A549 (cell line): ENCODE measurements at regions not wholly inside any gene's neighbourhood (a gene's known extent, or its start where the extent isn't known, plus 50 kb on each side); places are given as distances from the start of the nearest gene placed in this dataset.

Source experiments
- ATAC-seq, 2 experiments: fragments of 200-7000 bp in 1 of 2; fragments of >200 bp in 1 of 2; cut with Nextera tagmentation in 1 of 2; cut with Tn5 transposase in 1 of 2; 3 replicates each; pipeline versions ENCODE4 v1.8.0 to v1.9.1; 2018 to 2020; ENCODE audit warnings: mild to moderate bottlenecking in 1 of 2, moderate library complexity in 1 of 2
- CTCF ChIA-PET: fragments of 300-600 bp; sonication (Branson Sonifier 250); formaldehyde crosslinking; extraction: SDS; loops from one replicate; lab custom pipeline; 2021; ENCODE audit warnings: antibody characterized with exemption, inconsistent platforms; lab: Yijun Ruan, JAX
- POLR2A ChIA-PET: fragments of 350-600 bp; formaldehyde crosslinking; extraction: SDS; loops from one replicate; lab custom pipeline; 2021; ENCODE audit warnings: antibody characterized with exemption, inconsistent platforms; lab: Yijun Ruan, JAX
- DNase-seq, 2 experiments: peaks; one replicate each; pipeline versions ENCODE4 v3.0.0 to v3.0.0-alpha.2; 2011 to 2016; ENCODE audit warnings: low read depth in 1 of 2, low spot score in 1 of 2
- FAIRE-seq: peaks from 2 replicates; lab custom pipeline; 2011; peaks lifted over from hg19 to GRCh38; lab: Jason Lieb, UNC
- H3K27ac ChIP-seq, 2 experiments: fragments of >200 bp; sonication (Bioruptor Twin); formaldehyde crosslinking; 3 replicates each; pipeline ENCODE4 v1.5.1; 2016 to 2017
- H3K4me1 ChIP-seq: fragments of >200 bp; sonication (Bioruptor Twin); formaldehyde crosslinking; 3 replicates; pipeline ENCODE4 v1.6.1; 2016
- H3K4me2 ChIP-seq: fragments of >200 bp; sonication (Bioruptor Twin); formaldehyde crosslinking; 3 replicates; pipeline ENCODE4 v1.6.1; 2016
- H3K4me3 ChIP-seq: fragments of >200 bp; sonication (Bioruptor Twin); formaldehyde crosslinking; 3 replicates; pipeline ENCODE4 v1.5.1; 2016
- H3K9me3 ChIP-seq: fragments of >200 bp; sonication (Bioruptor Twin); formaldehyde crosslinking; 3 replicates; pipeline ENCODE4 v1.6.1; 2016
- BHLHE40 ChIP-seq: IDR thresholded peaks from 2 replicates; pipeline ENCODE4 v1.6.1; 2012; ENCODE audit warnings: low read depth, low read length, inconsistent platforms
- CEBPB ChIP-seq, 2 experiments: fragments of >200 bp in 1 of 2; sonication (Bioruptor Twin) in 1 of 2; formaldehyde crosslinking in 1 of 2; IDR thresholded peaks; 2 replicates each; pipeline ENCODE4 v1.6.1; 2012 to 2016
- CHD4 ChIP-seq: fragments of 200-600 bp; sonication (generic); IDR thresholded peaks from 2 replicates; pipeline ENCODE4 v1.6.1; 2016; ENCODE audit warnings: antibody characterized with exemption, mild to moderate bottlenecking, borderline replicate concordance
- EHF ChIP-seq: fragments of 250-450 bp; sonication (Bioruptor Pico); IDR thresholded peaks from 2 replicates; pipeline ENCODE4 v1.5.0; 2020; ENCODE audit warnings: mild to moderate bottlenecking
- EP300 ChIP-seq, 2 experiments: fragments of >200 bp; sonication (Bioruptor Twin); formaldehyde crosslinking; IDR thresholded peaks; 2 replicates in 1 of 2; 3 replicates in 1 of 2; pipeline ENCODE4 v1.6.1; 2016 to 2017
- GATA3 ChIP-seq: IDR thresholded peaks from 2 replicates; pipeline ENCODE4 v1.6.1; 2012; ENCODE audit warnings: borderline replicate concordance
- HOXB5 ChIP-seq: fragments of 250-450 bp; sonication (Bioruptor Pico); IDR thresholded peaks from 2 replicates; pipeline ENCODE4 v1.5.0; 2020; ENCODE audit warnings: mild to moderate bottlenecking, moderate library complexity
- KDM5A ChIP-seq: fragments of 200-600 bp; sonication (generic); IDR thresholded peaks from 2 replicates; pipeline ENCODE4 v1.6.1; 2016; ENCODE audit warnings: antibody characterized with exemption, mild to moderate bottlenecking
- MYC ChIP-seq: IDR thresholded peaks from 2 replicates; pipeline ENCODE4 v1.6.1; 2012; ENCODE audit warnings: mild to moderate bottlenecking, inconsistent platforms, low read length, improper control_type of control experiment, borderline replicate concordance
- NPAS2 ChIP-seq: fragments of 250-450 bp; sonication (Bioruptor Pico); IDR thresholded peaks from 2 replicates; pipeline ENCODE4 v1.8.0; 2022; ENCODE audit warnings: mild to moderate bottlenecking, moderate library complexity, borderline replicate concordance
- PHF8 ChIP-seq: fragments of 200-600 bp; sonication (generic); IDR thresholded peaks from 2 replicates; pipeline ENCODE4 v1.6.1; 2016; ENCODE audit warnings: low read depth, mild to moderate bottlenecking, antibody characterized with exemption, moderate library complexity, borderline replicate concordance
- RAD21 ChIP-seq, 2 experiments: fragments of >200 bp in 1 of 2; sonication (Bioruptor Twin) in 1 of 2; formaldehyde crosslinking in 1 of 2; IDR thresholded peaks in 1 of 2; conservative IDR thresholded peaks in 1 of 2; 2 replicates in 1 of 2; 3 replicates in 1 of 2; pipeline ENCODE4 v1.6.1; 2012 to 2018; ENCODE audit warnings: inconsistent platforms in 1 of 2
- RARB ChIP-seq: fragments of 250-450 bp; sonication (Bioruptor Pico); IDR thresholded peaks from 2 replicates; pipeline ENCODE4 v1.8.0; 2021; ENCODE audit warnings: mild to moderate bottlenecking, moderate library complexity
- RCOR1 ChIP-seq: fragments of 150-350 bp; IDR thresholded peaks from 2 replicates; pipeline ENCODE4 v1.6.1; 2014; ENCODE audit warnings: antibody characterized with exemption, low read length, low read depth
- SREBF2 ChIP-seq: fragments of 450-650 bp; IDR thresholded peaks from 2 replicates; pipeline ENCODE4 v1.6.1; 2014; ENCODE audit warnings: mild to moderate bottlenecking, moderate library complexity
- TFCP2L1 ChIP-seq: fragments of 250-450 bp; sonication (Bioruptor Pico); IDR thresholded peaks from 2 replicates; pipeline ENCODE4 v1.5.0; 2021; ENCODE audit warnings: mild to moderate bottlenecking
- TP53 ChIP-seq: fragments of 250-450 bp; sonication (Bioruptor Pico); IDR thresholded peaks from 2 replicates; pipeline ENCODE4 v1.5.0; 2021; ENCODE audit warnings: mild to moderate bottlenecking, moderate library complexity
- ZFP36 ChIP-seq: fragments of 450-650 bp; IDR thresholded peaks from 2 replicates; pipeline ENCODE4 v1.6.1; 2014; ENCODE audit warnings: borderline replicate concordance; ENCODE audit not compliant: partially characterized antibody
- ZNF302 ChIP-seq: fragments of 250-450 bp; sonication (Bioruptor Pico); IDR thresholded peaks from 2 replicates; pipeline ENCODE4 v1.9.0; 2021; ENCODE audit warnings: inconsistent platforms, mild to moderate bottlenecking, moderate library complexity
- WGBS: methylation state at CpG from one replicate; pipeline ENCODE4 v1.1.6; 2017; ENCODE audit errors: missing lambda C conversion rate; 5-methylcytosine and 5-hydroxymethylcytosine counted together
- TF ChIP-seq, protein P1 (sequence below): fragments of >200 bp; sonication (Bioruptor Twin); formaldehyde crosslinking; IDR thresholded peaks from 2 replicates; pipeline ENCODE4 v1.6.1; 2016
- TF ChIP-seq, protein P2 (sequence below): fragments of 250-450 bp; sonication (Bioruptor Pico); IDR thresholded peaks from 2 replicates; pipeline ENCODE4 v1.5.0; 2021; ENCODE audit warnings: mild to moderate bottlenecking, moderate library complexity, borderline replicate concordance
- TF ChIP-seq, protein P3 (sequence below): IDR thresholded peaks from 2 replicates; pipeline ENCODE4 v1.6.1; 2012
- TF ChIP-seq, protein P4 (sequence below): fragments of >200 bp; sonication (Bioruptor Twin); formaldehyde crosslinking; IDR thresholded peaks from 3 replicates; pipeline ENCODE4 v1.5.1; 2016
- TF ChIP-seq, protein P5 (sequence below): IDR thresholded peaks from 2 replicates; pipeline ENCODE4 v1.6.1; 2012
- TF ChIP-seq, protein P6 (sequence below): fragments of 200-600 bp; sonication (generic); IDR thresholded peaks from 2 replicates; pipeline ENCODE4 v1.6.1; 2016; ENCODE audit warnings: antibody characterized with exemption, mild to moderate bottlenecking, moderate library complexity
- TF ChIP-seq, protein P7 (sequence below): fragments of 150-350 bp; IDR thresholded peaks from 2 replicates; pipeline ENCODE4 v1.6.1; 2014; ENCODE audit warnings: low read depth, mild to moderate bottlenecking, low read length

DNA sequence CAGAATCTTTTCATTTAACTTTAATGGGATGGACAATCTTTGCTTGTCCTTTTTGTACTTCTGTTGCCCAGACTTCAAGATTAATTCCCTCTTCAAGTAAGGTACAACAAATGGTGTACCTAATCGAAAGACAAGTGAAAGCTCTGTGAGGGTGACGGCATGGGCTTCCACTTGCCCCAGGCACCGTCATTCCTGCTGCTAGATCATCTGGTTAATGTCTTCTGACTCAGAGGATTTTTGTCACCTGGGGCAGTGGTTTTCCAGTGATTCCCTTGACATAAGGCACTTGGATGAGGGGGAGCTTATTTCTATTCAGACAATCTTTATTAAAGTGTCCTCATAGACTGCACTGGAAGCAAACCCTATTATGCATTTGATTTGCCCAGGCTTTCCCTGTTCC lies 977.0 kb upstream of the AMELY start:
- no peak overlapping the region for H3K27ac ChIP-seq

DNA sequence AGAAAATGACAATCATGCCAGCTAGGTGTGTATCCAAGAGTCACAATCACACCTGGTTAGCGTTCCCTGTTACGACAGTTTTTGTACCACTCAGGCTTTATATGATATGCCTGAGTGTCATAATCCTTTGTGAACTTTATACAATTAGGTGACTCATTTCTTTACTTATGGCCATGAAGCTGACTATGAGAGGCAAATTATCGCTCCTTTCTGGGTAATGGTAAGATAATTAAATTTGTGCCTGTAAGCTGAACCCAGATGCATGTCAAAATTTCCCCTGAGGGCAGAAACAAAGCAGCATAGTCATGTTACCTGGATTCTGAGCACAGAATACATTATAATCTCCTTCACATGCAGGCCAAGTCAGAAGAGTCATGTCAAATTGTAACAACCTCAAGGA lies 970.1 kb upstream of the AMELY start:
- DNase-seq (no peak), FAIRE-seq (no peak), ATAC-seq (no peak)
- Histone ChIP-seq H3K4me1 (no peaks in the 10 kb centered on the region), H3K27ac (no peak overlapping the region), H3K9me3 (no peaks in the 10 kb centered on the region), H3K4me2 (no peak overlapping the region), H3K4me3 (no peak overlapping the region)
- POLR2A ChIA-PET, result no interaction called here
- 67% methylated on average over 3 of the region's 3 CpGs for WGBS
- CTCF ChIA-PET, result no interaction called here
- TF ChIP-seq, protein P1, sequence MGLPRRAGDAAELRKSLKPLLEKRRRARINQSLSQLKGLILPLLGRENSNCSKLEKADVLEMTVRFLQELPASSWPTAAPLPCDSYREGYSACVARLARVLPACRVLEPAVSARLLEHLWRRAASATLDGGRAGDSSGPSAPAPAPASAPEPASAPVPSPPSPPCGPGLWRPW, result no peak
- TF ChIP-seq SREBF2 (no peak), EP300 (IDR thresholded peaks at IDR 0.05) (no peak), RCOR1 (no peak), TP53 (CRISPR knock-in tag) (no peak), TFCP2L1 (CRISPR knock-in tag) (no peak), RAD21 (conservative IDR thresholded peaks at IDR 0.05 in 1 of 2, IDR thresholded peaks at IDR 0.05 in 1 of 2) (no peak), PHF8 (no peak)
- TF ChIP-seq, protein P2, sequence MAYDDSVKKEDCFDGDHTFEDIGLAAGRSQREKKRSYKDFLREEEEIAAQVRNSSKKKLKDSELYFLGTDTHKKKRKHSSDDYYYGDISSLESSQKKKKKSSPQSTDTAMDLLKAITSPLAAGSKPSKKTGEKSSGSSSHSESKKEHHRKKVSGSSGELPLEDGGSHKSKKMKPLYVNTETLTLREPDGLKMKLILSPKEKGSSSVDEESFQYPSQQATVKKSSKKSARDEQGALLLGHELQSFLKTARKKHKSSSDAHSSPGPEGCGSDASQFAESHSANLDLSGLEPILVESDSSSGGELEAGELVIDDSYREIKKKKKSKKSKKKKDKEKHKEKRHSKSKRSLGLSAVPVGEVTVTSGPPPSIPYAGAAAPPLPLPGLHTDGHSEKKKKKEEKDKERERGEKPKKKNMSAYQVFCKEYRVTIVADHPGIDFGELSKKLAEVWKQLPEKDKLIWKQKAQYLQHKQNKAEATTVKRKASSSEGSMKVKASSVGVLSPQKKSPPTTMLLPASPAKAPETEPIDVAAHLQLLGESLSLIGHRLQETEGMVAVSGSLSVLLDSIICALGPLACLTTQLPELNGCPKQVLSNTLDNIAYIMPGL (CRISPR knock-in tag), result no peak
- TF ChIP-seq, protein P3, sequence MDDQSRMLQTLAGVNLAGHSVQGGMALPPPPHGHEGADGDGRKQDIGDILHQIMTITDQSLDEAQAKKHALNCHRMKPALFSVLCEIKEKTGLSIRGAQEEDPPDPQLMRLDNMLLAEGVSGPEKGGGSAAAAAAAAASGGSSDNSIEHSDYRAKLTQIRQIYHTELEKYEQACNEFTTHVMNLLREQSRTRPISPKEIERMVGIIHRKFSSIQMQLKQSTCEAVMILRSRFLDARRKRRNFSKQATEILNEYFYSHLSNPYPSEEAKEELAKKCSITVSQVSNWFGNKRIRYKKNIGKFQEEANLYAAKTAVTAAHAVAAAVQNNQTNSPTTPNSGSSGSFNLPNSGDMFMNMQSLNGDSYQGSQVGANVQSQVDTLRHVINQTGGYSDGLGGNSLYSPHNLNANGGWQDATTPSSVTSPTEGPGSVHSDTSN, result no peak
- TF ChIP-seq, protein P4, sequence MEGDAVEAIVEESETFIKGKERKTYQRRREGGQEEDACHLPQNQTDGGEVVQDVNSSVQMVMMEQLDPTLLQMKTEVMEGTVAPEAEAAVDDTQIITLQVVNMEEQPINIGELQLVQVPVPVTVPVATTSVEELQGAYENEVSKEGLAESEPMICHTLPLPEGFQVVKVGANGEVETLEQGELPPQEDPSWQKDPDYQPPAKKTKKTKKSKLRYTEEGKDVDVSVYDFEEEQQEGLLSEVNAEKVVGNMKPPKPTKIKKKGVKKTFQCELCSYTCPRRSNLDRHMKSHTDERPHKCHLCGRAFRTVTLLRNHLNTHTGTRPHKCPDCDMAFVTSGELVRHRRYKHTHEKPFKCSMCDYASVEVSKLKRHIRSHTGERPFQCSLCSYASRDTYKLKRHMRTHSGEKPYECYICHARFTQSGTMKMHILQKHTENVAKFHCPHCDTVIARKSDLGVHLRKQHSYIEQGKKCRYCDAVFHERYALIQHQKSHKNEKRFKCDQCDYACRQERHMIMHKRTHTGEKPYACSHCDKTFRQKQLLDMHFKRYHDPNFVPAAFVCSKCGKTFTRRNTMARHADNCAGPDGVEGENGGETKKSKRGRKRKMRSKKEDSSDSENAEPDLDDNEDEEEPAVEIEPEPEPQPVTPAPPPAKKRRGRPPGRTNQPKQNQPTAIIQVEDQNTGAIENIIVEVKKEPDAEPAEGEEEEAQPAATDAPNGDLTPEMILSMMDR, result no peak

More for the DNA sequence above, 977.0 kb upstream of the AMELY start:
- WGBS, result 0% methylated on average over 3 of the region's 3 CpGs
- no peak overlapping the region for H3K4me2 ChIP-seq
- DNase-seq (no peak), ATAC-seq (no peak), FAIRE-seq (no peak)
- ChIA-PET POLR2A (no interaction called here), CTCF (no interaction called here)
- TF ChIP-seq NPAS2 (CRISPR knock-in tag) (no peak), HOXB5 (CRISPR knock-in tag) (no peak), RARB (CRISPR knock-in tag) (no peak), ZFP36 (no peak), KDM5A (no peak), PHF8 (no peak), GATA3 (no peak), ZNF302 (CRISPR knock-in tag) (no peak), BHLHE40 (no peak), MYC (no peak), CHD4 (no peak), EHF (no peak), CEBPB (IDR thresholded peaks at IDR 0.05) (no peak)
- TF ChIP-seq, protein P5, sequence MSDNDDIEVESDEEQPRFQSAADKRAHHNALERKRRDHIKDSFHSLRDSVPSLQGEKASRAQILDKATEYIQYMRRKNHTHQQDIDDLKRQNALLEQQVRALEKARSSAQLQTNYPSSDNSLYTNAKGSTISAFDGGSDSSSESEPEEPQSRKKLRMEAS, result no peak
- TF ChIP-seq, protein P6, sequence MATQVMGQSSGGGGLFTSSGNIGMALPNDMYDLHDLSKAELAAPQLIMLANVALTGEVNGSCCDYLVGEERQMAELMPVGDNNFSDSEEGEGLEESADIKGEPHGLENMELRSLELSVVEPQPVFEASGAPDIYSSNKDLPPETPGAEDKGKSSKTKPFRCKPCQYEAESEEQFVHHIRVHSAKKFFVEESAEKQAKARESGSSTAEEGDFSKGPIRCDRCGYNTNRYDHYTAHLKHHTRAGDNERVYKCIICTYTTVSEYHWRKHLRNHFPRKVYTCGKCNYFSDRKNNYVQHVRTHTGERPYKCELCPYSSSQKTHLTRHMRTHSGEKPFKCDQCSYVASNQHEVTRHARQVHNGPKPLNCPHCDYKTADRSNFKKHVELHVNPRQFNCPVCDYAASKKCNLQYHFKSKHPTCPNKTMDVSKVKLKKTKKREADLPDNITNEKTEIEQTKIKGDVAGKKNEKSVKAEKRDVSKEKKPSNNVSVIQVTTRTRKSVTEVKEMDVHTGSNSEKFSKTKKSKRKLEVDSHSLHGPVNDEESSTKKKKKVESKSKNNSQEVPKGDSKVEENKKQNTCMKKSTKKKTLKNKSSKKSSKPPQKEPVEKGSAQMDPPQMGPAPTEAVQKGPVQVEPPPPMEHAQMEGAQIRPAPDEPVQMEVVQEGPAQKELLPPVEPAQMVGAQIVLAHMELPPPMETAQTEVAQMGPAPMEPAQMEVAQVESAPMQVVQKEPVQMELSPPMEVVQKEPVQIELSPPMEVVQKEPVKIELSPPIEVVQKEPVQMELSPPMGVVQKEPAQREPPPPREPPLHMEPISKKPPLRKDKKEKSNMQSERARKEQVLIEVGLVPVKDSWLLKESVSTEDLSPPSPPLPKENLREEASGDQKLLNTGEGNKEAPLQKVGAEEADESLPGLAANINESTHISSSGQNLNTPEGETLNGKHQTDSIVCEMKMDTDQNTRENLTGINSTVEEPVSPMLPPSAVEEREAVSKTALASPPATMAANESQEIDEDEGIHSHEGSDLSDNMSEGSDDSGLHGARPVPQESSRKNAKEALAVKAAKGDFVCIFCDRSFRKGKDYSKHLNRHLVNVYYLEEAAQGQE, result no peak
- TF ChIP-seq, protein P1, result no peak
- TF ChIP-seq, protein P7, sequence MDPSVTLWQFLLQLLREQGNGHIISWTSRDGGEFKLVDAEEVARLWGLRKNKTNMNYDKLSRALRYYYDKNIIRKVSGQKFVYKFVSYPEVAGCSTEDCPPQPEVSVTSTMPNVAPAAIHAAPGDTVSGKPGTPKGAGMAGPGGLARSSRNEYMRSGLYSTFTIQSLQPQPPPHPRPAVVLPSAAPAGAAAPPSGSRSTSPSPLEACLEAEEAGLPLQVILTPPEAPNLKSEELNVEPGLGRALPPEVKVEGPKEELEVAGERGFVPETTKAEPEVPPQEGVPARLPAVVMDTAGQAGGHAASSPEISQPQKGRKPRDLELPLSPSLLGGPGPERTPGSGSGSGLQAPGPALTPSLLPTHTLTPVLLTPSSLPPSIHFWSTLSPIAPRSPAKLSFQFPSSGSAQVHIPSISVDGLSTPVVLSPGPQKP, result no peak
- TF ChIP-seq, protein P4, result no peak
- no peaks in the 10 kb centered on the region for H3K9me3 ChIP-seq
- H3K4me1 ChIP-seq, result no peaks in the 10 kb centered on the region
- no peak overlapping the region for H3K4me3 ChIP-seq
